ENCODE measurements at regions not wholly inside any gene's neighbourhood (a gene's known extent, or its start where the extent isn't known, plus 50 kb on each side); places are given as distances from the start of the nearest gene placed in this dataset.

GRCh38 chr14:89607453-89607852 lies 190.4 kb upstream of the FOXN3 start:
- no peaks in the 10 kb centered on the region for H3K9me3 ChIP-seq (ENCODE audit: control insufficient read depth, insufficient read depth, low read length)
- H3K4me1 ChIP-seq (ENCODE audit: control insufficient read depth, insufficient read depth, low read length): peaks cover 3% of the 10 kb centered on the region; the same call in 1 of the 2 replicates
- no CpG with 5 or more reads among the region's 6 CpGs for WGBS (ENCODE audit: insufficient coverage, insufficient read length)
- H3K27ac ChIP-seq (ENCODE audit: low read length): no peak overlapping the region
- DNase-seq (ENCODE audit: low read depth, low spot score): no peak
- no peaks in the 10 kb centered on the region for H3K27me3 ChIP-seq (ENCODE audit: control insufficient read depth, insufficient read depth, low read length)
- no peak overlapping the region for H3K4me3 ChIP-seq (ENCODE audit: low read length)
- no peaks in the 10 kb centered on the region; the same call in 1 of the 2 replicates for H3K36me3 ChIP-seq (ENCODE audit: control insufficient read depth, insufficient read depth, low read length)

- Histone ChIP-seq H3K27me3 (ENCODE audit: control insufficient read depth, insufficient read depth, low read length) (no peaks in the 10 kb centered on the region), H3K4me1 (ENCODE audit: control insufficient read depth, insufficient read depth, low read length) (peaks cover 1% of the 10 kb centered on the region; the same call in 1 of the 2 replicates), H3K27ac (ENCODE audit: low read length) (no peak overlapping the region), H3K4me3 (ENCODE audit: low read length) (no peak overlapping the region), H3K36me3 (ENCODE audit: control insufficient read depth, insufficient read depth, low read length) (no peaks in the 10 kb centered on the region), H3K9me3 (ENCODE audit: control insufficient read depth, insufficient read depth, low read length) (no peaks in the 10 kb centered on the region)
- no CpG with 5 or more reads among the region's 10 CpGs for WGBS (ENCODE audit: insufficient coverage, insufficient read length)
- no peak for DNase-seq (ENCODE audit: low read depth, low spot score)
Observed at GRCh38 chr14:89603938-89604480, 187.0 kb upstream of the FOXN3 start.

- H3K4me1 ChIP-seq (ENCODE audit: control insufficient read depth, insufficient read depth, low read length): peaks cover 1% of the 10 kb centered on the region; the same call in 1 of the 2 replicates
- no peaks in the 10 kb centered on the region for H3K9me3 ChIP-seq (ENCODE audit: control insufficient read depth, insufficient read depth, low read length)
- H3K27ac ChIP-seq (ENCODE audit: low read length): no peak overlapping the region
- H3K27me3 ChIP-seq (ENCODE audit: control insufficient read depth, insufficient read depth, low read length): no peaks in the 10 kb centered on the region
- WGBS (ENCODE audit: insufficient coverage, insufficient read length): no CpG with 5 or more reads among the region's 3 CpGs
- DNase-seq (ENCODE audit: low read depth, low spot score): no peak
- H3K4me3 ChIP-seq (ENCODE audit: low read length): no peak overlapping the region
- H3K36me3 ChIP-seq (ENCODE audit: control insufficient read depth, insufficient read depth, low read length): no peaks in the 10 kb centered on the region
Observed at GRCh38 chr14:89600950-89601826, 184.2 kb upstream of the FOXN3 start.

GRCh38 chr14:89600029-89600428 lies 183.0 kb upstream of the FOXN3 start:
- Histone ChIP-seq H3K36me3 (ENCODE audit: control insufficient read depth, insufficient read depth, low read length) (no peaks in the 10 kb centered on the region), H3K27ac (ENCODE audit: low read length) (no peak overlapping the region), H3K9me3 (ENCODE audit: control insufficient read depth, insufficient read depth, low read length) (no peaks in the 10 kb centered on the region), H3K27me3 (ENCODE audit: control insufficient read depth, insufficient read depth, low read length) (no peaks in the 10 kb centered on the region), H3K4me3 (ENCODE audit: low read length) (no peak overlapping the region), H3K4me1 (ENCODE audit: control insufficient read depth, insufficient read depth, low read length) (peaks cover 1% of the 10 kb centered on the region; the same call in 1 of the 2 replicates)
- DNase-seq (ENCODE audit: low read depth, low spot score): no peak

GRCh38 chr14:89598548-89599186 lies 181.6 kb upstream of the FOXN3 start:
- no peaks in the 10 kb centered on the region for H3K36me3 ChIP-seq (ENCODE audit: control insufficient read depth, insufficient read depth, low read length)
- no peaks in the 10 kb centered on the region for H3K27me3 ChIP-seq (ENCODE audit: control insufficient read depth, insufficient read depth, low read length)
- peaks cover 1% of the 10 kb centered on the region; the same call in 1 of the 2 replicates for H3K4me1 ChIP-seq (ENCODE audit: control insufficient read depth, insufficient read depth, low read length)
- WGBS (ENCODE audit: insufficient coverage, insufficient read length): no CpG with 5 or more reads among the region's 2 CpGs
- H3K27ac ChIP-seq (ENCODE audit: low read length): no peak overlapping the region
- H3K9me3 ChIP-seq (ENCODE audit: control insufficient read depth, insufficient read depth, low read length): no peaks in the 10 kb centered on the region
- no peak overlapping the region for H3K4me3 ChIP-seq (ENCODE audit: low read length)
- DNase-seq (ENCODE audit: low read depth, low spot score): no peak

GRCh38 chr14:89592961-89593360 lies 175.9 kb upstream of the FOXN3 start:
- no peaks in the 10 kb centered on the region for H3K27me3 ChIP-seq (ENCODE audit: control insufficient read depth, insufficient read depth, low read length)
- DNase-seq (ENCODE audit: low read depth, low spot score): no peak
- no peak overlapping the region for H3K27ac ChIP-seq (ENCODE audit: low read length)
- no peaks in the 10 kb centered on the region for H3K36me3 ChIP-seq (ENCODE audit: control insufficient read depth, insufficient read depth, low read length)
- H3K4me3 ChIP-seq (ENCODE audit: low read length): no peak overlapping the region
- no peaks in the 10 kb centered on the region for H3K9me3 ChIP-seq (ENCODE audit: control insufficient read depth, insufficient read depth, low read length)
- H3K4me1 ChIP-seq (ENCODE audit: control insufficient read depth, insufficient read depth, low read length): peaks cover 2% of the 10 kb centered on the region; the same call in 1 of the 2 replicates

GRCh38 chr14:89589400-89590118 lies 172.5 kb upstream of the FOXN3 start:
- H3K27me3 ChIP-seq (ENCODE audit: control insufficient read depth, insufficient read depth, low read length): no peaks in the 10 kb centered on the region
- no CpG with 5 or more reads among the region's 11 CpGs for whole genome bisulfite sequencing (ENCODE audit: insufficient coverage, insufficient read length)
- H3K36me3 ChIP-seq (ENCODE audit: control insufficient read depth, insufficient read depth, low read length): no peaks in the 10 kb centered on the region
- peaks cover 2% of the 10 kb centered on the region; the same call in 1 of the 2 replicates for H3K4me1 ChIP-seq (ENCODE audit: control insufficient read depth, insufficient read depth, low read length)
- H3K4me3 ChIP-seq (ENCODE audit: low read length): no peak overlapping the region
- no peak overlapping the region for H3K27ac ChIP-seq (ENCODE audit: low read length)
- no peaks in the 10 kb centered on the region for H3K9me3 ChIP-seq (ENCODE audit: control insufficient read depth, insufficient read depth, low read length)
- no peak for DNase-seq (ENCODE audit: low read depth, low spot score)

GRCh38 chr14:89588840-89589296 lies 171.8 kb upstream of the FOXN3 start:
- WGBS (ENCODE audit: insufficient coverage, insufficient read length): no CpG with 5 or more reads among the region's 1 CpG
- Histone ChIP-seq H3K4me3 (ENCODE audit: low read length) (no peak overlapping the region), H3K36me3 (ENCODE audit: control insufficient read depth, insufficient read depth, low read length) (no peaks in the 10 kb centered on the region), H3K27ac (ENCODE audit: low read length) (no peak overlapping the region), H3K4me1 (ENCODE audit: control insufficient read depth, insufficient read depth, low read length) (peaks cover 2% of the 10 kb centered on the region; the same call in 1 of the 2 replicates), H3K27me3 (ENCODE audit: control insufficient read depth, insufficient read depth, low read length) (no peaks in the 10 kb centered on the region), H3K9me3 (ENCODE audit: control insufficient read depth, insufficient read depth, low read length) (no peaks in the 10 kb centered on the region)
- DNase-seq (ENCODE audit: low read depth, low spot score): no peak

GRCh38 chr14:89588016-89588415 lies 171.0 kb upstream of the FOXN3 start:
- Histone ChIP-seq H3K36me3 (ENCODE audit: control insufficient read depth, insufficient read depth, low read length) (no peaks in the 10 kb centered on the region), H3K4me1 (ENCODE audit: control insufficient read depth, insufficient read depth, low read length) (peaks cover 2% of the 10 kb centered on the region; the same call in 1 of the 2 replicates), H3K27ac (ENCODE audit: low read length) (no peak overlapping the region), H3K4me3 (ENCODE audit: low read length) (no peak overlapping the region), H3K9me3 (ENCODE audit: control insufficient read depth, insufficient read depth, low read length) (no peaks in the 10 kb centered on the region), H3K27me3 (ENCODE audit: control insufficient read depth, insufficient read depth, low read length) (no peaks in the 10 kb centered on the region)
- no peak for DNase-seq (ENCODE audit: low read depth, low spot score)
- WGBS (ENCODE audit: insufficient coverage, insufficient read length): no CpG with 5 or more reads among the region's 5 CpGs

- Histone ChIP-seq H3K4me3 (ENCODE audit: low read length) (no peak overlapping the region), H3K27me3 (ENCODE audit: control insufficient read depth, insufficient read depth, low read length) (no peaks in the 10 kb centered on the region), H3K4me1 (ENCODE audit: control insufficient read depth, insufficient read depth, low read length) (peaks cover 2% of the 10 kb centered on the region; the same call in 1 of the 2 replicates), H3K36me3 (ENCODE audit: control insufficient read depth, insufficient read depth, low read length) (no peaks in the 10 kb centered on the region), H3K27ac (ENCODE audit: low read length) (no peak overlapping the region), H3K9me3 (ENCODE audit: control insufficient read depth, insufficient read depth, low read length) (no peaks in the 10 kb centered on the region)
- WGBS (ENCODE audit: insufficient coverage, insufficient read length): no CpG with 5 or more reads among the region's 5 CpGs
- DNase-seq (ENCODE audit: low read depth, low spot score): no peak
Observed at GRCh38 chr14:89587136-89587420, 170.0 kb upstream of the FOXN3 start.

Data from iPS DF 6.9 (cell line).